ENCODE measurements at regions not wholly inside any gene's neighbourhood (a gene's known extent, or its start where the extent isn't known, plus 50 kb on each side); places are given as distances from the start of the nearest gene placed in this dataset.

GRCh38 chr2:155701721-155702120 is 630.8 kb downstream of the NR4A2 start:
- DNase-seq (ENCODE audit: low read depth) = no peak
- no peak overlapping the region for H3K4me3 ChIP-seq (ENCODE audit: low read depth, low read length)
- TF ChIP-seq, protein P1, sequence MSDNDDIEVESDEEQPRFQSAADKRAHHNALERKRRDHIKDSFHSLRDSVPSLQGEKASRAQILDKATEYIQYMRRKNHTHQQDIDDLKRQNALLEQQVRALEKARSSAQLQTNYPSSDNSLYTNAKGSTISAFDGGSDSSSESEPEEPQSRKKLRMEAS (IDR thresholded peaks at IDR 0.05; ENCODE audit: low read depth, low read length) = no peak
- TF ChIP-seq MYC (IDR thresholded peaks at IDR 0.05; ENCODE audit: low read depth, low read length) = no peak
- TF ChIP-seq POLR2A (IDR thresholded peaks at IDR 0.05; ENCODE audit: extremely low read depth, insufficient read length) = no peak
- TF ChIP-seq, protein P2, sequence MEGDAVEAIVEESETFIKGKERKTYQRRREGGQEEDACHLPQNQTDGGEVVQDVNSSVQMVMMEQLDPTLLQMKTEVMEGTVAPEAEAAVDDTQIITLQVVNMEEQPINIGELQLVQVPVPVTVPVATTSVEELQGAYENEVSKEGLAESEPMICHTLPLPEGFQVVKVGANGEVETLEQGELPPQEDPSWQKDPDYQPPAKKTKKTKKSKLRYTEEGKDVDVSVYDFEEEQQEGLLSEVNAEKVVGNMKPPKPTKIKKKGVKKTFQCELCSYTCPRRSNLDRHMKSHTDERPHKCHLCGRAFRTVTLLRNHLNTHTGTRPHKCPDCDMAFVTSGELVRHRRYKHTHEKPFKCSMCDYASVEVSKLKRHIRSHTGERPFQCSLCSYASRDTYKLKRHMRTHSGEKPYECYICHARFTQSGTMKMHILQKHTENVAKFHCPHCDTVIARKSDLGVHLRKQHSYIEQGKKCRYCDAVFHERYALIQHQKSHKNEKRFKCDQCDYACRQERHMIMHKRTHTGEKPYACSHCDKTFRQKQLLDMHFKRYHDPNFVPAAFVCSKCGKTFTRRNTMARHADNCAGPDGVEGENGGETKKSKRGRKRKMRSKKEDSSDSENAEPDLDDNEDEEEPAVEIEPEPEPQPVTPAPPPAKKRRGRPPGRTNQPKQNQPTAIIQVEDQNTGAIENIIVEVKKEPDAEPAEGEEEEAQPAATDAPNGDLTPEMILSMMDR (IDR thresholded peaks at IDR 0.05; ENCODE audit: low read depth, low read length) = no peak

DNA sequence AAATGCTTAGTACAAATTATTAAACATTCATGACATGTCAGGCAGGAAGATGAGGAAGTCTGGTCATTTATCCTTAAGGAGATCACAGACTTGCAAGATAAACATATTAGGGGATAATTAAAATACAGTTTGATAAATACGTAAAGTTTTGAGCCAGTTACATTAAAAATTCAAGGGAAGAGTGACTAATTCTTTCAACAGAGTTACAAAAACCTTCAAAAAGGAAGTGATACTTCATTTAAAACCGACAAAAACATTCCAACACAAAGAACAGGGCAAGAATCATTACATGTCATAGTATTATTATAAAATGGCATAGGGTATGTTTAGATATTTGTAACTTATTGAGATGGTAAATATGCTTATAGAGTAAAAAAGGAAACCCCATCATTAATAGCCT is 636.0 kb downstream of the NR4A2 start:
- TF ChIP-seq MYC (IDR thresholded peaks at IDR 0.05; ENCODE audit: low read depth, low read length) (no peak), POLR2A (IDR thresholded peaks at IDR 0.05; ENCODE audit: extremely low read depth, insufficient read length) (no peak)
- TF ChIP-seq, protein P2 (IDR thresholded peaks at IDR 0.05; ENCODE audit: low read depth, low read length) = no peak
- TF ChIP-seq, protein P1 (IDR thresholded peaks at IDR 0.05; ENCODE audit: low read depth, low read length) = no peak
- H3K4me3 ChIP-seq (ENCODE audit: low read depth, low read length) = no peak overlapping the region
- no peak for DNase-seq (ENCODE audit: low read depth)

GRCh38 chr2:155695505-155695904 is 637.0 kb downstream of the NR4A2 start:
- H3K4me3 ChIP-seq (ENCODE audit: low read depth, low read length) = no peak overlapping the region
- no peak for DNase-seq (ENCODE audit: low read depth)
- TF ChIP-seq MYC (IDR thresholded peaks at IDR 0.05; ENCODE audit: low read depth, low read length) (no peak), POLR2A (IDR thresholded peaks at IDR 0.05; ENCODE audit: extremely low read depth, insufficient read length) (no peak)
- TF ChIP-seq, protein P1 (IDR thresholded peaks at IDR 0.05; ENCODE audit: low read depth, low read length) = no peak
- TF ChIP-seq, protein P2 (IDR thresholded peaks at IDR 0.05; ENCODE audit: low read depth, low read length) = no peak

DNA sequence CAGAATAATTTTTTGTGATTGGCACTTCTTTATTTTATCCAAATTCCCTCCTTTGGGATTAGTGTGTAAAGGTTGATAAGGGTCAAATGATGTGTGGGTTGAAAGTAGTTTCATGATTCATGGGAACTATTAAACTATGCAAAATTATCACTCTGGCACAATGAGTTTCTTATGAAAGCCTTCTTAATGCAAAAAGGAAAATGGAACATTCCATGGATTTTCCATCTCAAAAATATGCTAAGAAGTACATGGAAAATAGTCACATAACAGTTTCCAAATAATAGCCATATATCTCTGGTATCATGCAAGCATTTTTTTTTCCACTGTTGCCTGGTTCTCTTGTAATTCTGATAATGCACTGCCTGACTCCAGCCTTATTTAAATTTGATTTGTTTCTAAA is 639.7 kb downstream of the NR4A2 start:
- TF ChIP-seq, protein P1 (IDR thresholded peaks at IDR 0.05; ENCODE audit: low read depth, low read length) = no peak
- TF ChIP-seq, protein P2 (IDR thresholded peaks at IDR 0.05; ENCODE audit: low read depth, low read length) = no peak
- no peak for TF ChIP-seq POLR2A (IDR thresholded peaks at IDR 0.05; ENCODE audit: extremely low read depth, insufficient read length)
- TF ChIP-seq MYC (IDR thresholded peaks at IDR 0.05; ENCODE audit: low read depth, low read length) = no peak
- no peak overlapping the region for H3K4me3 ChIP-seq (ENCODE audit: low read depth, low read length)

DNA sequence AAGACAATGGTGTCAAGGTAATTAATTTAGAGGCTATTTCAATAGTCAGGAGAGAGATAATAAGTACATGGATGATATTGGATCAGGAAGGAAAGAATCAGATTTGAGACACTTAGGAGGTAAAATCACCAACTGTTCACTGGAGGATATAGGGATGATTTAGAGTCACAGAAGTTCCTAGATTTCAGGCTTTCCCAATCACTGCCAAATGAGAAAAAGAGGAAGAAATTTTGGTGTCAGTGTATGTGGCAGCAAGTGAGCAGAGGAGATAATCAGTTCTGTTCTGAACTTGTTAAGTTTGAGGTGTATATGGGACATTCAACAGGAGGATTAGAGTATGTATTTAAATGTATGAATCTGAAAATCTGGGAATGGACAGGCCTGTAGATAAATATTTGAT is 640.4 kb downstream of the NR4A2 start:
- DNase-seq (ENCODE audit: low read depth) = no peak
- TF ChIP-seq, protein P1 (IDR thresholded peaks at IDR 0.05; ENCODE audit: low read depth, low read length) = no peak
- no peak for TF ChIP-seq POLR2A (IDR thresholded peaks at IDR 0.05; ENCODE audit: extremely low read depth, insufficient read length)
- TF ChIP-seq, protein P2 (IDR thresholded peaks at IDR 0.05; ENCODE audit: low read depth, low read length) = no peak
- no peak overlapping the region for H3K4me3 ChIP-seq (ENCODE audit: low read depth, low read length)

More for the DNA sequence above, 639.7 kb downstream of the NR4A2 start:
- DNase-seq (ENCODE audit: low read depth) = no peak

GRCh38 chr2:155690785-155691184 is 641.7 kb downstream of the NR4A2 start:
- no peak overlapping the region for H3K4me3 ChIP-seq (ENCODE audit: low read depth, low read length)
- DNase-seq (ENCODE audit: low read depth) = peak; percentile 25
- TF ChIP-seq, protein P1 (IDR thresholded peaks at IDR 0.05; ENCODE audit: low read depth, low read length) = no peak
- TF ChIP-seq MYC (IDR thresholded peaks at IDR 0.05; ENCODE audit: low read depth, low read length) = no peak
- TF ChIP-seq, protein P2 (IDR thresholded peaks at IDR 0.05; ENCODE audit: low read depth, low read length) = no peak
- TF ChIP-seq POLR2A (IDR thresholded peaks at IDR 0.05; ENCODE audit: extremely low read depth, insufficient read length) = no peak

Measured in NB4 (cell line).